ENCODE measurements at regions not wholly inside any gene's neighbourhood (a gene's known extent, or its start where the extent isn't known, plus 50 kb on each side); places are given as distances from the start of the nearest gene placed in this dataset.

DNA sequence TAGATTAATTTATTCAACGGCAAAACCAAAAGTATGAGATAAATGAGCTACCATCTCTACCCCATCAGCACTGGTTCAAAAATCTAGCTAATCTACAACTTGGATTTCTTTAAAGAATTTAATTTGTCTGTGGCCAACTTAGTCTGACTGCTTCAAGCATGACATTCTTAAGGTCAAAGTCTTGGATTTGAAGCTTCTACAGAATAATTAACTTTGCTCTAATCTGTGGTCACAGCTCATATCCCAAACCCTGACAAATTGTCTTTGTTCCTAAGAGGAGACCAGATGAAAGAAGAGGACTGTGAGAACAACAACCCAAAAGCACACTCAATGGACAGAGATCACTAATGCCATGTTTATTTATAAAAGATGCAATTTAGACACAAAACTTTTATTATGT lies 166.9 kb upstream of the EPHA7 start:
- CTCF ChIA-PET: no interaction called here
- DNase-seq: no peak
- Histone ChIP-seq H3K27ac (ENCODE audit: low read depth in 2 of 2, low read length in 1 of 2) (no peak overlapping the region), H3K4me1 (ENCODE audit: control insufficient read depth in 1 of 2, insufficient read depth in 2 of 2, low read depth in 1 of 2, low read length in 1 of 2) (no peaks in the 10 kb centered on the region), H3K27me3 (ENCODE audit: insufficient read depth) (no peaks in the 10 kb centered on the region), H3K9me3 (no peaks in the 10 kb centered on the region), H3K4me3 (ENCODE audit: low read depth in 2 of 2, low read length in 1 of 2) (no peak overlapping the region), H3F3A (replicated peaks; ENCODE audit: insufficient read depth) (no peaks in the 10 kb centered on the region), H3K79me2 (ENCODE audit: insufficient read depth) (no peaks in the 10 kb centered on the region), H3K9ac (no peak overlapping the region), H2AFZ (ENCODE audit: low read depth) (no peak overlapping the region), H4K20me1 (ENCODE audit: insufficient read depth) (no peaks in the 10 kb centered on the region), H3K36me3 (replicated peaks in 1 of 2; ENCODE audit: control insufficient read depth in 1 of 2, insufficient read depth in 2 of 2, low read length in 1 of 2) (no peaks in the 10 kb centered on the region), H3K4me2 (no peak overlapping the region), H3K9me2 (no peaks in the 10 kb centered on the region)
- POLR2A ChIA-PET: no interaction called here
- WGBS (ENCODE audit: low lambda C conversion rate): 67% methylated on average over 1 of the region's 1 CpG
- TF ChIP-seq, protein P1, sequence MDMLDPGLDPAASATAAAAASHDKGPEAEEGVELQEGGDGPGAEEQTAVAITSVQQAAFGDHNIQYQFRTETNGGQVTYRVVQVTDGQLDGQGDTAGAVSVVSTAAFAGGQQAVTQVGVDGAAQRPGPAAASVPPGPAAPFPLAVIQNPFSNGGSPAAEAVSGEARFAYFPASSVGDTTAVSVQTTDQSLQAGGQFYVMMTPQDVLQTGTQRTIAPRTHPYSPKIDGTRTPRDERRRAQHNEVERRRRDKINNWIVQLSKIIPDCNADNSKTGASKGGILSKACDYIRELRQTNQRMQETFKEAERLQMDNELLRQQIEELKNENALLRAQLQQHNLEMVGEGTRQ (IDR thresholded peaks at IDR 0.05; ENCODE audit: borderline replicate concordance, low read depth, low read length): no peak

DNA sequence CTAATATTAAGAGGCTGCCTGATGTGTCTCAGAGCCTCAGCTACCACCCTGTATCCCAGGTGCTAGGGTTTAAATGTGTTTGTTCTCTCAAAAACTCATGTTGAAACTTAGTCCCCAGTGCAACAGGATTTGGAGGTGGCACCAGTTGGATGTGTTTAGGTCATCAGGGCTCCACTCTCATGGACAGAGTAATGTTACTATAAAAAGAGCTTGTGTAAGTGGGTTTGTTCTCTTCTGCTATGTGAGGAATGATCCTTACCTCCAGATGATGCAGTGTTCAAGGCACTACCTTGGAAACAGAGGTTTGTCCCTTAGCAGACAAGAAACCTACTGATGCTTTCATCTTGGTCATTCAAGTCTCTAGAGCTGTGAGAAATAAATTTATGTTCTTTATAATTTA lies 164.9 kb upstream of the EPHA7 start:
- Histone ChIP-seq H3K27me3 (ENCODE audit: insufficient read depth) (no peaks in the 10 kb centered on the region), H2AFZ (ENCODE audit: low read depth) (no peak overlapping the region), H3K4me2 (no peak overlapping the region), H3K27ac (ENCODE audit: low read depth in 2 of 2, low read length in 1 of 2) (no peak overlapping the region), H3F3A (replicated peaks; ENCODE audit: insufficient read depth) (no peaks in the 10 kb centered on the region), H3K9ac (no peak overlapping the region), H3K79me2 (ENCODE audit: insufficient read depth) (no peaks in the 10 kb centered on the region), H3K9me2 (no peaks in the 10 kb centered on the region), H3K9me3 (no peaks in the 10 kb centered on the region), H3K4me3 (ENCODE audit: low read depth in 2 of 2, low read length in 1 of 2) (no peak overlapping the region), H3K4me1 (ENCODE audit: control insufficient read depth in 1 of 2, insufficient read depth in 2 of 2, low read depth in 1 of 2, low read length in 1 of 2) (no peaks in the 10 kb centered on the region), H4K20me1 (ENCODE audit: insufficient read depth) (no peaks in the 10 kb centered on the region), H3K36me3 (replicated peaks in 1 of 2; ENCODE audit: control insufficient read depth in 1 of 2, insufficient read depth in 2 of 2, low read length in 1 of 2) (no peaks in the 10 kb centered on the region)
- POLR2A ChIA-PET: no interaction called here
- TF ChIP-seq GATA2 (CRISPR knock-in tag; IDR thresholded peaks at IDR 0.05): no peak
- CTCF ChIA-PET: no interaction called here
- no peak for DNase-seq

DNA sequence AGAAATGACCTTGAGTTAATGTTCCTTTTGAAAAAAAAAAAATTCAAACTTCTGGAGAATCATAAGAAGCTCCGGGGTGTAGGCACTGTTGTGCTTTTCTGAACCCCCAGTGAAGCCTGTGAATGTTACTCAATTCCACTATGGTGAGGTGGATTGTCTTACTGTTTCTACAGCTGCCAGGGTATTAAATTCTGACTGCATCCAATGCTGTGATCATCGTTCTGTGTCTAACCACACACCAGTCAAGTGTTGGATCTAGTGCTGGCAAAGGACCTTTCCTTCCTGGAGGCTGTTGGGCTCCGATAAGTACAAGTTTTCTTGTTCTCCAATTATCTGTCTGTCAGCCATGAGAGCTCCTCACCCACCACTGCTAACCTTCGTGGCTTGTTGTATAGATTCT lies 162.0 kb upstream of the EPHA7 start:
- DNase-seq: no peak
- no peaks in the 10 kb centered on the region for H3F3A ChIP-seq (replicated peaks; ENCODE audit: insufficient read depth)
- H3K9ac ChIP-seq: no peak overlapping the region
- no peaks in the 10 kb centered on the region for H3K4me1 ChIP-seq (ENCODE audit: control insufficient read depth in 1 of 2, insufficient read depth in 2 of 2, low read depth in 1 of 2, low read length in 1 of 2)
- H4K20me1 ChIP-seq (ENCODE audit: insufficient read depth): no peaks in the 10 kb centered on the region
- H3K36me3 ChIP-seq (replicated peaks in 1 of 2; ENCODE audit: control insufficient read depth in 1 of 2, insufficient read depth in 2 of 2, low read length in 1 of 2): no peaks in the 10 kb centered on the region
- TF ChIP-seq FOXM1 (IDR thresholded peaks at IDR 0.05; ENCODE audit: low read depth) (no peak), POLR2AphosphoS5 (IDR thresholded peaks at IDR 0.05; ENCODE audit: low read depth, low read length) (no peak)
- no peak overlapping the region for H3K27ac ChIP-seq (ENCODE audit: low read depth in 2 of 2, low read length in 1 of 2)
- WGBS (ENCODE audit: low lambda C conversion rate): 21% methylated on average over 4 of the region's 4 CpGs
- no peaks in the 10 kb centered on the region for H3K9me3 ChIP-seq
- H3K9me2 ChIP-seq: no peaks in the 10 kb centered on the region
- no peak overlapping the region for H3K4me3 ChIP-seq (ENCODE audit: low read depth in 2 of 2, low read length in 1 of 2)
- H3K4me2 ChIP-seq: no peak overlapping the region
- H3K27me3 ChIP-seq (ENCODE audit: insufficient read depth): no peaks in the 10 kb centered on the region
- ChIA-PET CTCF (interaction anchor here (0.9 kb wide), 1 partner anchor 21 kb away, joined by 3 read pairs; no protein-coding TSS in a partner anchor), POLR2A (no interaction called here)
- H3K79me2 ChIP-seq (ENCODE audit: insufficient read depth): no peaks in the 10 kb centered on the region
- H2AFZ ChIP-seq (ENCODE audit: low read depth): no peak overlapping the region

DNA sequence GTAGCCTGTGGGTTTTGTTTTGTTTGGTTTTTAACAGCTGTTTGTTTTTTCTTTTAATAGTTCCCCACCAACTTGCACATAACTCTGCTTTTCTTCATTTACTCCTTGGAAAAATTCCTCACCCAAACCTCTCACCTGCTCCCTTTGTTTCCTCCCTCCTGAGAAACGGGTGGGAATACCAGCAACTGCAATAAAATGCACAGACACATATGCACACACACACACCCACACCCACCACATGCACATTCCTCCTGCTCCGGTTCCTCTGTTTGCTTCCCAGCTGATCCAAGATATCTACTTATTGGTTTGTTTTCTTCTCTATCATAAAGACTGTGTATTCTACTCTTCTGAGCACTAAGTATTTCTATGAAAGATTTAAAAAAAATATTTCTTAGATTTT lies 161.1 kb upstream of the EPHA7 start:
- no peak overlapping the region for H3K9ac ChIP-seq
- H3F3A ChIP-seq (replicated peaks; ENCODE audit: insufficient read depth): no peaks in the 10 kb centered on the region
- ChIA-PET POLR2A (no interaction called here), CTCF (no interaction called here)
- H3K9me3 ChIP-seq: no peaks in the 10 kb centered on the region
- H2AFZ ChIP-seq (ENCODE audit: low read depth): no peak overlapping the region
- H3K4me2 ChIP-seq: no peak overlapping the region
- no peaks in the 10 kb centered on the region for H3K79me2 ChIP-seq (ENCODE audit: insufficient read depth)
- H3K27ac ChIP-seq (ENCODE audit: low read depth in 2 of 2, low read length in 1 of 2): no peak overlapping the region
- no peak for DNase-seq
- 27% methylated on average over 2 of the region's 2 CpGs for WGBS (ENCODE audit: low lambda C conversion rate)
- no peaks in the 10 kb centered on the region for H3K36me3 ChIP-seq (replicated peaks in 1 of 2; ENCODE audit: control insufficient read depth in 1 of 2, insufficient read depth in 2 of 2, low read length in 1 of 2)
- H3K4me1 ChIP-seq (ENCODE audit: control insufficient read depth in 1 of 2, insufficient read depth in 2 of 2, low read depth in 1 of 2, low read length in 1 of 2): no peaks in the 10 kb centered on the region
- H4K20me1 ChIP-seq (ENCODE audit: insufficient read depth): no peaks in the 10 kb centered on the region
- no peak overlapping the region for H3K4me3 ChIP-seq (ENCODE audit: low read depth in 2 of 2, low read length in 1 of 2)
- no peaks in the 10 kb centered on the region for H3K9me2 ChIP-seq
- H3K27me3 ChIP-seq (ENCODE audit: insufficient read depth): no peaks in the 10 kb centered on the region
- TF ChIP-seq, protein P2, sequence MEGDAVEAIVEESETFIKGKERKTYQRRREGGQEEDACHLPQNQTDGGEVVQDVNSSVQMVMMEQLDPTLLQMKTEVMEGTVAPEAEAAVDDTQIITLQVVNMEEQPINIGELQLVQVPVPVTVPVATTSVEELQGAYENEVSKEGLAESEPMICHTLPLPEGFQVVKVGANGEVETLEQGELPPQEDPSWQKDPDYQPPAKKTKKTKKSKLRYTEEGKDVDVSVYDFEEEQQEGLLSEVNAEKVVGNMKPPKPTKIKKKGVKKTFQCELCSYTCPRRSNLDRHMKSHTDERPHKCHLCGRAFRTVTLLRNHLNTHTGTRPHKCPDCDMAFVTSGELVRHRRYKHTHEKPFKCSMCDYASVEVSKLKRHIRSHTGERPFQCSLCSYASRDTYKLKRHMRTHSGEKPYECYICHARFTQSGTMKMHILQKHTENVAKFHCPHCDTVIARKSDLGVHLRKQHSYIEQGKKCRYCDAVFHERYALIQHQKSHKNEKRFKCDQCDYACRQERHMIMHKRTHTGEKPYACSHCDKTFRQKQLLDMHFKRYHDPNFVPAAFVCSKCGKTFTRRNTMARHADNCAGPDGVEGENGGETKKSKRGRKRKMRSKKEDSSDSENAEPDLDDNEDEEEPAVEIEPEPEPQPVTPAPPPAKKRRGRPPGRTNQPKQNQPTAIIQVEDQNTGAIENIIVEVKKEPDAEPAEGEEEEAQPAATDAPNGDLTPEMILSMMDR (IDR thresholded peaks at IDR 0.05): no peak
- no peak for TF ChIP-seq FOSL2 (IDR thresholded peaks at IDR 0.05; ENCODE audit: borderline replicate concordance, low read depth)
- no peak for TF ChIP-seq FOXJ3 (CRISPR knock-in tag; IDR thresholded peaks at IDR 0.05)
- TF ChIP-seq JUND (IDR thresholded peaks at IDR 0.05): no peak
- no peak for TF ChIP-seq NRF1 (IDR thresholded peaks at IDR 0.05; ENCODE audit: low read depth, low read length)
- TF ChIP-seq, protein P1 (IDR thresholded peaks at IDR 0.05; ENCODE audit: borderline replicate concordance, low read depth, low read length): no peak
- TF ChIP-seq SMC3 (IDR thresholded peaks at IDR 0.05; ENCODE audit: low read depth, low read length): no peak
- TF ChIP-seq, protein P3, sequence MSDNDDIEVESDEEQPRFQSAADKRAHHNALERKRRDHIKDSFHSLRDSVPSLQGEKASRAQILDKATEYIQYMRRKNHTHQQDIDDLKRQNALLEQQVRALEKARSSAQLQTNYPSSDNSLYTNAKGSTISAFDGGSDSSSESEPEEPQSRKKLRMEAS (IDR thresholded peaks at IDR 0.05; ENCODE audit: low read depth): no peak
- no peak for TF ChIP-seq YY1 (IDR thresholded peaks at IDR 0.05; ENCODE audit: low read depth)
- TF ChIP-seq TAF1 (IDR thresholded peaks at IDR 0.05; ENCODE audit: borderline replicate concordance, low read depth, low read length): no peak
- no peak for TF ChIP-seq TEAD4 (IDR thresholded peaks at IDR 0.05; ENCODE audit: borderline replicate concordance, insufficient read depth)

Data from SK-N-SH (cell line).